Gastroesophageal sphincter (tissue), 4 donors: ENCODE measurements at regions not wholly inside any gene's neighbourhood (a gene's known extent, or its start where the extent isn't known, plus 50 kb on each side); places are given as distances from the start of the nearest gene placed in this dataset.

ENCODE experiments used
- ATAC-seq: fragments of 150-250 bp; one replicate; pipeline ENCODE4 v1.9.1; 2016; ENCODE audit warnings: mild to moderate bottlenecking, moderate library complexity
- H3K27ac ChIP-seq, 4 donors: fragments of 200-600 bp; sonication (generic) in 3 of 4; 1 replicate in 3 of 4; 2 replicates in 1 of 4; pipeline ENCODE4 v1.5.1; 2016 to 2019
- H3K27me3 ChIP-seq: fragments of 200-600 bp; sonication (generic); one replicate; pipeline ENCODE4 v1.5.1; 2019
- H3K36me3 ChIP-seq, 2 donors: fragments of 200-600 bp; sonication (generic); one replicate each; pipeline ENCODE4 v1.5.1; 2019; ENCODE audit warnings: control low read depth in 1 of 2
- H3K4me1 ChIP-seq, 3 donors: fragments of 200-600 bp; sonication (generic); 1 replicate in 2 of 3; 2 replicates in 1 of 3; pipeline ENCODE4 v1.5.1; 2016 to 2019; ENCODE audit warnings: control low read depth in 2 of 3
- H3K4me3 ChIP-seq, 2 donors: fragments of 200-600 bp; sonication (generic); one replicate each; pipeline ENCODE4 v1.5.1; 2019; ENCODE audit warnings: mild to moderate bottlenecking in 1 of 2, moderate library complexity in 1 of 2
- H3K9me3 ChIP-seq, 3 donors: fragments of 200-600 bp; sonication (generic); one replicate each; pipeline ENCODE4 v1.5.1; 2017 to 2019; ENCODE audit warnings: control low read depth in 2 of 3
- EP300 ChIP-seq: sonication (generic); formaldehyde crosslinking; IDR thresholded peaks from one replicate; pipeline ENCODE4 v1.6.1; 2017; ENCODE audit warnings: antibody characterized with exemption, mild to moderate bottlenecking
- POLR2A ChIP-seq, 2 donors: fragments of 450-650 bp; IDR thresholded peaks; one replicate each; pipeline ENCODE4 v1.6.1; 2017; ENCODE audit warnings: antibody characterized with exemption in 2 of 2, mild to moderate bottlenecking in 2 of 2, moderate library complexity in 1 of 2
- POLR2AphosphoS5 ChIP-seq: sonication (generic); formaldehyde crosslinking; IDR thresholded peaks from one replicate; pipeline ENCODE4 v1.6.1; 2017; ENCODE audit warnings: antibody characterized with exemption
- WGBS, 2 donors: methylation state at CpG; one replicate each; pipeline ENCODE4 v1.1.5; 2018; ENCODE audit warnings: low coverage in 1 of 2; 5-methylcytosine and 5-hydroxymethylcytosine counted together
- TF ChIP-seq, protein P1 (sequence below), 4 experiments: fragments of 200-600 bp in 2 of 4; fragments of 450-650 bp in 2 of 4; sonication (generic) in 1 of 4; IDR thresholded peaks; one replicate each; pipeline ENCODE4 v1.5.1; 2017 to 2019; ENCODE audit warnings: antibody characterized with exemption in 4 of 4, mild to moderate bottlenecking in 2 of 4, moderate library complexity in 2 of 4

GRCh38 chr15:31574766-31575165 is 248.1 kb downstream of the KLF13 start:
- no peak for TF ChIP-seq EP300
- Histone ChIP-seq H3K4me3 (no peak overlapping the region), H3K9me3 (no peaks in the 10 kb centered on the region), H3K36me3 (peaks cover 0 to 3% of the 10 kb centered on the region in 2 donors), H3K27me3 (no peaks in the 10 kb centered on the region), H3K27ac (no peak overlapping the region), H3K4me1 (no peaks in the 10 kb centered on the region)
- no peak for ATAC-seq
- no CpG with 5 or more reads among the region's 1 CpG for WGBS, 2 donors

DNA sequence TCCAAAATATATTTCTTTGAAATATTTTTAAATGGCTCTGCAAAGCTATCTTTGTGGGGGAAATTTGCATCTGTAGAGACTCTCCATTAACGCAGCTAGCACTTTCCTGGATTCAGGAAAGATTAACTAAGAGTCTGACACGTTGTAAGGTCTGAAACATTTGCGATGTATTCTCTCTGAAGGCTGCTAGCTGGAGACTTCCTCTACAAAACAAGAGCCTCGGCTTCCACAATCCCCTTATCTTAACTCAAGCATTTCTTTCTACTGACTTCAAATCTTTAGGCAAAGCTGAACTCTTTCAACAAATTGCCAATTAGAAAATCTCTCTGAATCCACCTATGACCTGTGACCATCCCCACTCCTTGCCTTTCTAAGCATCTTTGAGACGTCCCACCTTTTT is 250.5 kb downstream of the KLF13 start:
- Histone ChIP-seq H3K27me3 (no peaks in the 10 kb centered on the region), H3K27ac (no peak overlapping the region), H3K4me1 (no peaks in the 10 kb centered on the region), H3K4me3 (no peak overlapping the region), H3K36me3 (no peaks in the 10 kb centered on the region), H3K9me3 (peaks cover 0 to 14% (median 0%) of the 10 kb centered on the region in 3 donors)
- WGBS, 2 donors, result 48 to 73% methylated on average over 5 of the region's 5 CpGs
- TF ChIP-seq EP300 (no peak), POLR2A (IDR thresholded peaks at IDR 0.05) (no peak), POLR2AphosphoS5 (no peak)
- TF ChIP-seq, protein P1, sequence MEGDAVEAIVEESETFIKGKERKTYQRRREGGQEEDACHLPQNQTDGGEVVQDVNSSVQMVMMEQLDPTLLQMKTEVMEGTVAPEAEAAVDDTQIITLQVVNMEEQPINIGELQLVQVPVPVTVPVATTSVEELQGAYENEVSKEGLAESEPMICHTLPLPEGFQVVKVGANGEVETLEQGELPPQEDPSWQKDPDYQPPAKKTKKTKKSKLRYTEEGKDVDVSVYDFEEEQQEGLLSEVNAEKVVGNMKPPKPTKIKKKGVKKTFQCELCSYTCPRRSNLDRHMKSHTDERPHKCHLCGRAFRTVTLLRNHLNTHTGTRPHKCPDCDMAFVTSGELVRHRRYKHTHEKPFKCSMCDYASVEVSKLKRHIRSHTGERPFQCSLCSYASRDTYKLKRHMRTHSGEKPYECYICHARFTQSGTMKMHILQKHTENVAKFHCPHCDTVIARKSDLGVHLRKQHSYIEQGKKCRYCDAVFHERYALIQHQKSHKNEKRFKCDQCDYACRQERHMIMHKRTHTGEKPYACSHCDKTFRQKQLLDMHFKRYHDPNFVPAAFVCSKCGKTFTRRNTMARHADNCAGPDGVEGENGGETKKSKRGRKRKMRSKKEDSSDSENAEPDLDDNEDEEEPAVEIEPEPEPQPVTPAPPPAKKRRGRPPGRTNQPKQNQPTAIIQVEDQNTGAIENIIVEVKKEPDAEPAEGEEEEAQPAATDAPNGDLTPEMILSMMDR (IDR thresholded peaks at IDR 0.05), result no peak
- no peak for ATAC-seq

DNA sequence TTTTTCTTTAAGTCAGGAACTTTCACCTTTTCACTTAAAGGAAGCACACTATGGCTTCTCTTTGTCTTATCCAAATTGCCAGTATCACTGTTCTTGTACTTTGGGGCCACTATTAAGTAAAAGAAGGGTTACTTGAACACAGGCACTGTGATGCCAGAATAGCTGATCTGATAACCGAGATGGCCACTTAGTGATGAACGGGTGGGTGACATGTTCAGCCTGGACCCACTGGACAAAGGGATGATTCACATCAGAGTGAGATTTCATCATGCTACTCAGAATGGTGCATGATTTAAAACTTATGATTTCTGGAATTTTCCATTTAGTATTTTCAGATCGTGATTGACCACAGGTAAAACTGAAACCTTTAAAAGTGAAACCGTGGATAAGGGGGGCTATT is 252.6 kb downstream of the KLF13 start:
- no peaks in the 10 kb centered on the region for H3K27me3 ChIP-seq
- no peaks in the 10 kb centered on the region for H3K4me1 ChIP-seq
- H3K9me3 ChIP-seq, result peaks cover 0 to 26% (median 0%) of the 10 kb centered on the region in 3 donors
- TF ChIP-seq EP300 (no peak), POLR2AphosphoS5 (no peak), POLR2A (IDR thresholded peaks at IDR 0.05) (no peak)
- TF ChIP-seq, protein P1 (IDR thresholded peaks at IDR 0.05), result no peak
- H3K27ac ChIP-seq, result no peak overlapping the region
- WGBS, 2 donors, result 79 to 80% methylated on average over 4 of the region's 4 CpGs
- no peaks in the 10 kb centered on the region for H3K36me3 ChIP-seq
- ATAC-seq, result no peak
- no peak overlapping the region for H3K4me3 ChIP-seq

DNA sequence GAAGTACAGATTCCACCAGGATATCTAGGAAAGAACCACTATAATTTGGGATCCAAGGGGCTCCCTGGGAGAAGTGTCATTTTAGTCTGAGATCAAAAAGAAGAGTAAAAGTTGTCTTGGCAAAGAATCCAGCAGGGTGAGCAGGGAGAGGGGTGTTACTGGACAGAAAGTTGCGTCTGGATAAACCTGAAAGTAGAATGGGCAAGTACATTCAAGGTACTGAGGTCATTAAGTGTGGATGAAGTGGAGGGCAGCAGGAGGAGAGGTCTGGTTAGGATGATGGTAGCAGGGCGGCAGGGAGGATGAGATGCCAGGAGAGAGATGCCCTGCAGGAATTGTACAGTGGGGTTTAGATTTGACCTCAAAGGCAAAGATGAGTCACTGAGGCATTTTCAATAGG is 253.3 kb downstream of the KLF13 start:
- WGBS, 2 donors, result 100% methylated on average over 1 to 2 of the region's 2 CpGs
- Histone ChIP-seq H3K27ac (no peak overlapping the region), H3K4me1 (no peaks in the 10 kb centered on the region), H3K36me3 (no peaks in the 10 kb centered on the region), H3K4me3 (no peak overlapping the region), H3K9me3 (peaks cover 0 to 26% (median 0%) of the 10 kb centered on the region in 3 donors), H3K27me3 (no peaks in the 10 kb centered on the region)
- no peak for ATAC-seq
- TF ChIP-seq EP300, result no peak
- no peak for TF ChIP-seq POLR2A (IDR thresholded peaks at IDR 0.05)
- no peak for TF ChIP-seq POLR2AphosphoS5
- TF ChIP-seq, protein P1 (IDR thresholded peaks at IDR 0.05), result no peak

DNA sequence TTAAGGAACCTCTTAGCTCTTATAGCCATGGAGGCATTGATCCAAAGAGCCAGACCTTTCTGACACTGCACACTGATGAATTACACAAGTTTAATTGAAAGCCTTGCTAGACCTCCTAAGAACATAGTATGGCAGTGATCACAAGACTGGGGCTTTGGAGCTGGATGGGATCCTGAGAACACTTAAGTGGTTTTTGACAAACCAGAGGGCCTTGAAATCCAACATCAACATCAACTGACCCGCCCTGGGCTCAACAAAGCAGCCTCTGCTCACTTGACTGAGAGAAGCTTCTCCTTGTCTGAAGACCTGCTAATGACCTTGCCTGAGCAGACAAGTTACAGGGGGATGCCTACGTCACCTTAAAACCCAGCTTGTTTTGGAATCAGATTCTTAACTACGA is 257.6 kb downstream of the KLF13 start:
- no peak for ATAC-seq
- H3K27me3 ChIP-seq, result no peaks in the 10 kb centered on the region
- no peaks in the 10 kb centered on the region for H3K36me3 ChIP-seq
- 87 to 92% methylated on average over 2 of the region's 3 CpGs for WGBS, 2 donors
- no peak overlapping the region for H3K27ac ChIP-seq
- TF ChIP-seq, protein P1 (IDR thresholded peaks at IDR 0.05), result no peak
- no peak for TF ChIP-seq EP300
- peaks cover 0 to 32% (median 0%) of the 10 kb centered on the region in 3 donors for H3K9me3 ChIP-seq
- no peaks in the 10 kb centered on the region for H3K4me1 ChIP-seq
- H3K4me3 ChIP-seq, result no peak overlapping the region
